H9 (cell line): ENCODE measurements at regions not wholly inside any gene's neighbourhood (a gene's known extent, or its start where the extent isn't known, plus 50 kb on each side); places are given as distances from the start of the nearest gene placed in this dataset.

Source experiments
- DNase-seq: peaks from one replicate; pipeline ENCODE4 v3.0.0-alpha.2; 2017
- H2AFZ ChIP-seq: one replicate; pipeline ENCODE4 v1.6.1; 2013; ENCODE audit warnings: mild to moderate bottlenecking, low read length, control low read depth, moderate library complexity
- H2AK5ac ChIP-seq: 2 replicates; pipeline ENCODE4 v1.6.1; 2013; ENCODE audit warnings: low read length, control low read depth, mixed read lengths; ENCODE audit not compliant: insufficient read length
- H2BK120ac ChIP-seq: one replicate; pipeline ENCODE4 v1.6.1; 2013; ENCODE audit warnings: low read depth, mild to moderate bottlenecking, low read length, control low read depth, inconsistent platforms; ENCODE audit not compliant: poor library complexity, severe bottlenecking
- H2BK12ac ChIP-seq: 2 replicates; pipeline ENCODE4 v1.6.1; 2013; ENCODE audit warnings: low read length, control low read depth, mixed read lengths, low read depth; ENCODE audit not compliant: insufficient read length
- H2BK15ac ChIP-seq: 2 replicates; pipeline ENCODE4 v1.6.1; 2013; ENCODE audit warnings: low read depth, low read length, control low read depth
- H2BK20ac ChIP-seq: one replicate; pipeline ENCODE4 v1.6.1; 2013; ENCODE audit warnings: low read depth, mild to moderate bottlenecking, low read length, control low read depth, inconsistent platforms; ENCODE audit not compliant: poor library complexity, severe bottlenecking
- H2BK5ac ChIP-seq: 2 replicates; pipeline ENCODE4 v1.6.1; 2013; ENCODE audit warnings: low read length, control low read depth, mixed read lengths; ENCODE audit not compliant: insufficient read length
- H3K14ac ChIP-seq: 2 replicates; pipeline ENCODE4 v1.6.1; 2013; ENCODE audit warnings: low read length, control low read depth; ENCODE audit not compliant: insufficient read depth
- H3K18ac ChIP-seq: 2 replicates; pipeline ENCODE4 v1.6.1; 2013; ENCODE audit warnings: low read depth, mild to moderate bottlenecking, mixed read lengths, low read length, control low read depth; ENCODE audit not compliant: insufficient read length
- H3K23ac ChIP-seq: 2 replicates; pipeline ENCODE4 v1.6.1; 2013; ENCODE audit warnings: low read length, control low read depth, mixed read lengths, low read depth; ENCODE audit not compliant: insufficient read length
- H3K23me2 ChIP-seq: 2 replicates; pipeline ENCODE4 v1.6.1; 2013; ENCODE audit warnings: low read depth, mild to moderate bottlenecking, mixed read lengths, low read length, control low read depth; ENCODE audit not compliant: insufficient read length, poor library complexity, severe bottlenecking
- H3K27ac ChIP-seq: 2 replicates; pipeline ENCODE4 v1.5.1; 2013; ENCODE audit warnings: low read length, control low read depth, mixed read lengths, low read depth; ENCODE audit not compliant: insufficient read length
- H3K27me3 ChIP-seq: 2 replicates; pipeline ENCODE4 v1.6.1; 2013; ENCODE audit warnings: low read length, control low read depth, inconsistent platforms; ENCODE audit not compliant: insufficient read depth
- H3K4ac ChIP-seq: 2 replicates; pipeline ENCODE4 v1.6.1; 2013; ENCODE audit warnings: low read depth, mild to moderate bottlenecking, control low read depth, inconsistent platforms, low read length, moderate library complexity
- H3K4me1 ChIP-seq: 2 replicates; pipeline ENCODE4 v1.6.1; 2013; ENCODE audit warnings: low read length, control low read depth, inconsistent platforms; ENCODE audit not compliant: insufficient read depth
- H3K4me2 ChIP-seq: 2 replicates; pipeline ENCODE4 v1.6.1; 2013; ENCODE audit warnings: low read length, control low read depth, mixed read lengths; ENCODE audit not compliant: insufficient read length, insufficient read depth
- H3K56ac ChIP-seq: 2 replicates; pipeline ENCODE4 v1.6.1; 2013; ENCODE audit warnings: low read depth, mild to moderate bottlenecking, mixed read lengths, low read length, control low read depth; ENCODE audit not compliant: insufficient read length
- H3K79me1 ChIP-seq: 2 replicates; pipeline ENCODE4 v1.6.1; 2013; ENCODE audit warnings: low read depth, mild to moderate bottlenecking, moderate library complexity, low read length, control low read depth, inconsistent platforms; ENCODE audit not compliant: insufficient read depth, poor library complexity, severe bottlenecking
- H3K79me2 ChIP-seq: 2 replicates; pipeline ENCODE4 v1.6.1; 2013; ENCODE audit warnings: low read length, control low read depth, inconsistent platforms; ENCODE audit not compliant: insufficient read depth
- H3K9ac ChIP-seq: 2 replicates; pipeline ENCODE4 v1.6.1; 2013; ENCODE audit warnings: low read length, control low read depth, mixed read lengths; ENCODE audit not compliant: insufficient read length; ENCODE audit errors: extremely low read depth
- H3K9me3 ChIP-seq: one replicate; pipeline ENCODE4 v1.6.1; 2013; ENCODE audit warnings: low read depth, low read length, inconsistent platforms; ENCODE audit not compliant: control insufficient read depth
- H3T11ph ChIP-seq: one replicate; pipeline ENCODE4 v1.6.1; 2013; ENCODE audit warnings: mild to moderate bottlenecking, low read length, control low read depth, inconsistent platforms
- H4K20me1 ChIP-seq: one replicate; pipeline ENCODE4 v1.6.1; 2013; ENCODE audit not compliant: control insufficient read depth, insufficient read length, insufficient read depth
- H4K5ac ChIP-seq: 2 replicates; pipeline ENCODE4 v1.6.1; 2013; ENCODE audit warnings: low read depth, mild to moderate bottlenecking, mixed read lengths, low read length, control low read depth; ENCODE audit not compliant: insufficient read length
- H4K8ac ChIP-seq: replicated peaks from 2 replicates; pipeline ENCODE4 v1.6.1; 2013; ENCODE audit warnings: low read length, control low read depth, mixed read lengths, low read depth; ENCODE audit not compliant: insufficient read length
- H4K91ac ChIP-seq: 2 replicates; pipeline ENCODE4 v1.6.1; 2013; ENCODE audit warnings: low read depth, mild to moderate bottlenecking, moderate library complexity, mixed read lengths, low read length, control low read depth; ENCODE audit not compliant: insufficient read length
- H3K27ac Mint-ChIP-seq, 3 experiments: 2 replicates in 2 of 3; 3 replicates in 1 of 3; pipeline ENCODE4 v1.8.0; 2020 to 2021; ENCODE audit warnings: mixed read lengths in 3 of 3, mild to moderate bottlenecking in 1 of 3, moderate library complexity in 1 of 3
- H3K27me3 Mint-ChIP-seq: 2 replicates; pipeline ENCODE4 v1.8.0; 2021; ENCODE audit warnings: low read depth, mild to moderate bottlenecking, moderate library complexity, mixed read lengths
- H3K36me3 Mint-ChIP-seq, 3 experiments: 2 replicates in 2 of 3; 3 replicates in 1 of 3; pipeline ENCODE4 v1.8.0; 2020 to 2021; ENCODE audit warnings: low read depth in 3 of 3, mixed read lengths in 3 of 3; ENCODE audit not compliant: insufficient read depth in 1 of 3
- H3K4me1 Mint-ChIP-seq, 2 experiments: 2 replicates each; pipeline ENCODE4 v1.8.0; 2020; ENCODE audit warnings: mixed read lengths in 2 of 2
- H3K4me3 Mint-ChIP-seq, 2 experiments: 2 replicates in 1 of 2; 3 replicates in 1 of 2; pipeline ENCODE4 v1.8.0; 2020 to 2021; ENCODE audit warnings: mild to moderate bottlenecking in 2 of 2, mixed read lengths in 2 of 2, moderate library complexity in 1 of 2
- H3K9me3 Mint-ChIP-seq, 2 experiments: 2 replicates in 1 of 2; 3 replicates in 1 of 2; pipeline ENCODE4 v1.8.0; 2020; ENCODE audit warnings: mild to moderate bottlenecking in 2 of 2, mixed read lengths in 2 of 2, moderate library complexity in 1 of 2
- CTCF ChIP-seq: fragments of 200-600 bp; sonication (generic); conservative IDR thresholded peaks from 3 replicates; pipeline ENCODE4 v1.8.0; 2021; ENCODE audit warnings: antibody characterized with exemption, mild to moderate bottlenecking
- WGBS: extraction: QIAGEN DNeasy Blood & Tissue Kit; methylation state at CpG from one replicate; pipeline ENCODE4 v1.1.7; 2013; ENCODE audit warnings: missing lambda C conversion rate, low lambda C conversion rate, mixed read lengths; ENCODE audit not compliant: insufficient read length; ENCODE audit errors: extremely low coverage; 5-methylcytosine and 5-hydroxymethylcytosine counted together

GRCh38 chr4:108546728-108547127 lies 73.6 kb upstream of the RPL34 start:
- no peak overlapping the region for H4K8ac ChIP-seq
- no peak overlapping the region for H3K4me2 ChIP-seq
- H3K23ac ChIP-seq = no peak overlapping the region
- H3K9ac ChIP-seq = no peak overlapping the region
- H3K4me1 ChIP-seq = no peaks in the 10 kb centered on the region
- no peaks in the 10 kb centered on the region for H3K79me1 ChIP-seq
- no peak overlapping the region for H3K56ac ChIP-seq
- no peaks in the 10 kb centered on the region for H3K27me3 ChIP-seq
- no peak for DNase-seq
- H2BK12ac ChIP-seq = no peak overlapping the region
- no peak overlapping the region for H2AK5ac ChIP-seq
- H3K4me3 Mint-ChIP-seq = no peak overlapping the region
- no peak overlapping the region for H4K5ac ChIP-seq
- no peaks in the 10 kb centered on the region for H4K20me1 ChIP-seq
- no peaks in the 10 kb centered on the region for H3K23me2 ChIP-seq
- no peak for TF ChIP-seq CTCF
- no peak overlapping the region for H4K91ac ChIP-seq
- no peaks in the 10 kb centered on the region; a peak in 1 of 7 replicates for H3K36me3 Mint-ChIP-seq
- H2BK15ac ChIP-seq = no peak overlapping the region
- no peak overlapping the region for H3K27ac Mint-ChIP-seq
- peaks cover 5% of the 10 kb centered on the region for H3K27me3 Mint-ChIP-seq
- no peak overlapping the region for H3K14ac ChIP-seq
- H3K27ac ChIP-seq = no peak overlapping the region
- H3T11ph ChIP-seq = no peak overlapping the region
- no peaks in the 10 kb centered on the region for H3K9me3 ChIP-seq
- no peak overlapping the region for H2BK5ac ChIP-seq
- no peak overlapping the region for H3K18ac ChIP-seq
- no peaks in the 10 kb centered on the region for H3K4me1 Mint-ChIP-seq
- no peak overlapping the region for H2AFZ ChIP-seq
- H2BK20ac ChIP-seq = no peak overlapping the region
- no CpG with 5 or more reads among the region's 3 CpGs for WGBS
- H3K79me2 ChIP-seq = no peaks in the 10 kb centered on the region
- H2BK120ac ChIP-seq = no peak overlapping the region
- H3K9me3 Mint-ChIP-seq = peaks cover 5 to 12% of the 10 kb centered on the region in 2 experiments; a peak in 4 of 5 replicates
- H3K4ac ChIP-seq = no peak overlapping the region
